ENCODE measurements at regions not wholly inside any gene's neighbourhood (a gene's known extent, or its start where the extent isn't known, plus 50 kb on each side); places are given as distances from the start of the nearest gene placed in this dataset.

DNA sequence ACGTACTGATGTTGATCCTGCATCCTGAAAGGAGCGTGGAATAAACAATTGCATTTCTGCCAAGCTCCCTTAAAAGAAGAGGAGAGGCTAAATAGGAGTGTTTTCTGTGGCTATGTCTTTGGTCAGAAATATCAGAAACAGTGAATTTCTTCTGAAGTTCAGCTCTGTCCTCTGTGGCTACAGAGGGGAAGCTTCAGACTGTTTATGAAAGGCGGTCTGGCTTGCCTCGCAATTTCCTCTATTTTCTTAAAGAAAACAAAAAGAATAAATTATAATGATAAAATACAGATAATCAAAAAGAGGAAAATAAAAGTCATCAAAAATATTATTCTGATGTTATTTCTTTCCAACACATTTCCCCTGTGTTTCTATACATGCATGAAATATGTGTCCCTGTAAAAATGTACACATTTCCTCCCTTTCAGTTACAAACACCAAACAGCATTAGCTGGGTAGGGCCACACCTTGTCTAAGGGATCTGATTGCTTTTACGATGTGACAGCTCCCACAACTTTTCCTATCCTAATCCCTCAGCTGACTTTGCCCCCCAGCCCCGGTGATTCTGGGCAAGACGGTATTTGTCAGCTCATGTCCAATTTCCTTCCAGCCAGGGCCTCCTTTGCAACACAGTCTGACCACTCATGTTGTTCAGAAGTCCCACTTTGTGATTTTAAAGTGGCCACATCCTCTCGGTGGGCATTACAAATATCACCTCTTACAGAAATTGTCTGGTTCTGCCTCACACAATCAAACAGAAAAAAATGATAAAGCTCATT lies 439.0 kb downstream of the HS3ST3B1 start:
- intact Hi-C loops (cut with micrococcal nuclease), result loop anchor here (10.0 kb wide), 3 partner anchors 135 to 435 kb away; partner anchors contain the start of gene HS3ST3B1 (in 2 of the 2)
- Mint-ChIP-seq H3K27ac (peak overlapping the region; percentile 77 to 99 (median 97)), H3K36me3 (no peaks in the 10 kb centered on the region), H3K4me1 (peaks cover 44% of the 10 kb centered on the region), H3K9me3 (no peaks in the 10 kb centered on the region), H3K27me3 (ENCODE audit: low read depth in 3 of 3) (peaks cover 0 to 3% (median 2%) of the 10 kb centered on the region in 3 donors), H3K4me3 (peak overlapping the region; percentile 31 to 64)
- Histone ChIP-seq H3K27me3 (ENCODE audit: control insufficient read depth in 2 of 2, insufficient read depth in 2 of 2, low read length in 2 of 2) (no peaks in the 10 kb centered on the region), H4K20me1 (ENCODE audit: insufficient read depth, low read length) (no peaks in the 10 kb centered on the region), H2AFZ (ENCODE audit: insufficient read depth, low read depth, low read length, poor library complexity, severe bottlenecking) (peak overlapping the region; percentile 26), H3K4me2 (replicated peaks; ENCODE audit: extremely low read depth, low read length, poor library complexity, severe bottlenecking) (peak overlapping the region; percentile 69), H3K9ac (ENCODE audit: insufficient read depth, low read length, poor library complexity, severe bottlenecking) (no peak overlapping the region), H3K36me3 (replicated peaks in 1 of 2; ENCODE audit: control insufficient read depth in 1 of 2, insufficient read depth in 2 of 2, low read length in 2 of 2) (no peaks in the 10 kb centered on the region), H3K9me3 (replicated peaks in 1 of 2; ENCODE audit: control insufficient read depth in 1 of 2, insufficient read depth in 1 of 2, low read length in 2 of 2) (no peaks in the 10 kb centered on the region), H3K4me3 (replicated peaks in 1 of 3; ENCODE audit: low read depth in 2 of 3, low read length in 3 of 3) (peak overlapping the region in 1 of 3 experiments; percentile 46), H3K4me1 (ENCODE audit: control insufficient read depth in 1 of 2, insufficient read depth in 2 of 2, low read length in 2 of 2) (peaks cover 39 to 42% of the 10 kb centered on the region in 2 donors), H3K79me2 (ENCODE audit: insufficient read depth, low read length) (no peaks in the 10 kb centered on the region), H3K27ac (ENCODE audit: low read depth in 1 of 2, low read length in 2 of 2) (peak overlapping the region in 1 of 2 donors; percentile 90)
- DNase-seq, result peak in 2 of 3 donors; percentile 23 to 43
- TF ChIP-seq, protein P1, sequence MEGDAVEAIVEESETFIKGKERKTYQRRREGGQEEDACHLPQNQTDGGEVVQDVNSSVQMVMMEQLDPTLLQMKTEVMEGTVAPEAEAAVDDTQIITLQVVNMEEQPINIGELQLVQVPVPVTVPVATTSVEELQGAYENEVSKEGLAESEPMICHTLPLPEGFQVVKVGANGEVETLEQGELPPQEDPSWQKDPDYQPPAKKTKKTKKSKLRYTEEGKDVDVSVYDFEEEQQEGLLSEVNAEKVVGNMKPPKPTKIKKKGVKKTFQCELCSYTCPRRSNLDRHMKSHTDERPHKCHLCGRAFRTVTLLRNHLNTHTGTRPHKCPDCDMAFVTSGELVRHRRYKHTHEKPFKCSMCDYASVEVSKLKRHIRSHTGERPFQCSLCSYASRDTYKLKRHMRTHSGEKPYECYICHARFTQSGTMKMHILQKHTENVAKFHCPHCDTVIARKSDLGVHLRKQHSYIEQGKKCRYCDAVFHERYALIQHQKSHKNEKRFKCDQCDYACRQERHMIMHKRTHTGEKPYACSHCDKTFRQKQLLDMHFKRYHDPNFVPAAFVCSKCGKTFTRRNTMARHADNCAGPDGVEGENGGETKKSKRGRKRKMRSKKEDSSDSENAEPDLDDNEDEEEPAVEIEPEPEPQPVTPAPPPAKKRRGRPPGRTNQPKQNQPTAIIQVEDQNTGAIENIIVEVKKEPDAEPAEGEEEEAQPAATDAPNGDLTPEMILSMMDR (IDR thresholded peaks at IDR 0.05), result no peak
- 10% methylated on average over 3 of the region's 8 CpGs for WGBS (ENCODE audit: insufficient coverage)

DNA sequence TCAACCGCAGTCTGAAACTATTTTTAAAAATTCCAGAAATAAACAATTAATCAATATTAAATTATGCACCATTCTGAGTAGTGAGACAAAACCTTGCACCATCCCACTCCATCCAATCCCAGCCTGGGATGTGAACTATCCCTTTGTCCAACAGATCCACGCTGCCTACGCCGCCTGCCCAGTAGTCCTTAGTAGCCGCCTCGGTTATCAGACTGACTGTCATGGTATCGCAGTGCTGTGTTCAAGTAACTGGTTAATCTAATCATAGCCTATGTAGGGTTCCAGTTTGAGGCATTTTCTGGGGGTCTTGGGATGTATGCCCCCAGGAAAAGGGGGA lies 437.7 kb downstream of the HS3ST3B1 start:
- Mint-ChIP-seq H3K4me1 (peaks cover 44% of the 10 kb centered on the region), H3K9me3 (no peaks in the 10 kb centered on the region), H3K27me3 (ENCODE audit: low read depth in 3 of 3) (peaks cover 0 to 3% (median 2%) of the 10 kb centered on the region in 3 donors), H3K4me3 (peak overlapping the region in 1 of 2 donors; percentile 42), H3K36me3 (no peaks in the 10 kb centered on the region), H3K27ac (peak overlapping the region; percentile 97 to 100 (median 99))
- no peaks in the 10 kb centered on the region for H3K36me3 ChIP-seq (replicated peaks in 1 of 2; ENCODE audit: control insufficient read depth in 1 of 2, insufficient read depth in 2 of 2, low read length in 2 of 2)
- H3K4me2 ChIP-seq (replicated peaks; ENCODE audit: extremely low read depth, low read length, poor library complexity, severe bottlenecking), result peak overlapping the region; percentile 69
- WGBS (ENCODE audit: insufficient coverage), result no CpG with 5 or more reads among the region's 7 CpGs
- peak overlapping the region; percentile 89 to 90 for H3K27ac ChIP-seq (ENCODE audit: low read depth in 1 of 2, low read length in 2 of 2)
- peak overlapping the region in 1 of 3 experiments; percentile 46 for H3K4me3 ChIP-seq (replicated peaks in 1 of 3; ENCODE audit: low read depth in 2 of 3, low read length in 3 of 3)
- H3K9ac ChIP-seq (ENCODE audit: insufficient read depth, low read length, poor library complexity, severe bottlenecking), result no peak overlapping the region
- intact Hi-C loops (cut with micrococcal nuclease), result loop anchor here (10.0 kb wide), 2 partner anchors 134 to 434 kb away; partner anchors contain the start of gene HS3ST3B1 (in 1 of the 2)
- no peaks in the 10 kb centered on the region for H3K27me3 ChIP-seq (ENCODE audit: control insufficient read depth in 2 of 2, insufficient read depth in 2 of 2, low read length in 2 of 2)
- H3K9me3 ChIP-seq (replicated peaks in 1 of 2; ENCODE audit: control insufficient read depth in 1 of 2, insufficient read depth in 1 of 2, low read length in 2 of 2), result no peaks in the 10 kb centered on the region
- no peaks in the 10 kb centered on the region for H4K20me1 ChIP-seq (ENCODE audit: insufficient read depth, low read length)
- TF ChIP-seq, protein P1 (IDR thresholded peaks at IDR 0.05), result no peak
- no peaks in the 10 kb centered on the region for H3K79me2 ChIP-seq (ENCODE audit: insufficient read depth, low read length)
- no peak overlapping the region for H2AFZ ChIP-seq (ENCODE audit: insufficient read depth, low read depth, low read length, poor library complexity, severe bottlenecking)
- DNase-seq, result no peak
- H3K4me1 ChIP-seq (ENCODE audit: control insufficient read depth in 1 of 2, insufficient read depth in 2 of 2, low read length in 2 of 2), result peaks cover 36 to 41% of the 10 kb centered on the region in 2 donors
